ENCODE measurements at regions not wholly inside any gene's neighbourhood (a gene's known extent, or its start where the extent isn't known, plus 50 kb on each side); places are given as distances from the start of the nearest gene placed in this dataset.

- Histone ChIP-seq H3K79me2 (ENCODE audit: insufficient read depth, low read length) (no peaks in the 10 kb centered on the region), H3K4me1 (ENCODE audit: insufficient read depth, low read length, severe bottlenecking) (no peaks in the 10 kb centered on the region)
- no peak for TF ChIP-seq EZH2 (IDR thresholded peaks at IDR 0.05; ENCODE audit: borderline replicate concordance, low read length)
- TF ChIP-seq, protein P1, sequence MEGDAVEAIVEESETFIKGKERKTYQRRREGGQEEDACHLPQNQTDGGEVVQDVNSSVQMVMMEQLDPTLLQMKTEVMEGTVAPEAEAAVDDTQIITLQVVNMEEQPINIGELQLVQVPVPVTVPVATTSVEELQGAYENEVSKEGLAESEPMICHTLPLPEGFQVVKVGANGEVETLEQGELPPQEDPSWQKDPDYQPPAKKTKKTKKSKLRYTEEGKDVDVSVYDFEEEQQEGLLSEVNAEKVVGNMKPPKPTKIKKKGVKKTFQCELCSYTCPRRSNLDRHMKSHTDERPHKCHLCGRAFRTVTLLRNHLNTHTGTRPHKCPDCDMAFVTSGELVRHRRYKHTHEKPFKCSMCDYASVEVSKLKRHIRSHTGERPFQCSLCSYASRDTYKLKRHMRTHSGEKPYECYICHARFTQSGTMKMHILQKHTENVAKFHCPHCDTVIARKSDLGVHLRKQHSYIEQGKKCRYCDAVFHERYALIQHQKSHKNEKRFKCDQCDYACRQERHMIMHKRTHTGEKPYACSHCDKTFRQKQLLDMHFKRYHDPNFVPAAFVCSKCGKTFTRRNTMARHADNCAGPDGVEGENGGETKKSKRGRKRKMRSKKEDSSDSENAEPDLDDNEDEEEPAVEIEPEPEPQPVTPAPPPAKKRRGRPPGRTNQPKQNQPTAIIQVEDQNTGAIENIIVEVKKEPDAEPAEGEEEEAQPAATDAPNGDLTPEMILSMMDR (IDR thresholded peaks at IDR 0.05; ENCODE audit: low read length), result no peak
These were observed 487.2 kb downstream of the CNTN3 start for GRCh38 chr3:74127256-74127655.

GRCh38 chr3:74124782-74125181 is 489.7 kb downstream of the CNTN3 start:
- Histone ChIP-seq H3K9me2 (ENCODE audit: low read depth, low read length) (no peaks in the 10 kb centered on the region), H3K9ac (ENCODE audit: low read length) (no peak overlapping the region), H3K79me2 (ENCODE audit: insufficient read depth, low read length) (no peaks in the 10 kb centered on the region), H3K9me3 (ENCODE audit: low read length) (no peaks in the 10 kb centered on the region), H4K20me1 (ENCODE audit: insufficient read depth, low read length) (no peaks in the 10 kb centered on the region), H3K4me3 (ENCODE audit: low read depth, low read length, poor library complexity, severe bottlenecking) (no peak overlapping the region), H3K4me2 (ENCODE audit: low read length) (no peak overlapping the region), H3K27me3 (ENCODE audit: insufficient read depth, low read length) (no peaks in the 10 kb centered on the region), H3K36me3 (ENCODE audit: insufficient read depth, low read length) (no peaks in the 10 kb centered on the region), H3K27ac (ENCODE audit: low read depth, low read length, poor library complexity, severe bottlenecking) (no peak overlapping the region), H3F3A (ENCODE audit: insufficient read depth, low read length) (no peaks in the 10 kb centered on the region), H3K4me1 (ENCODE audit: insufficient read depth, low read length, severe bottlenecking) (no peaks in the 10 kb centered on the region), H2AFZ (ENCODE audit: low read length) (no peak overlapping the region)
- TF ChIP-seq, protein P1 (IDR thresholded peaks at IDR 0.05; ENCODE audit: low read length), result no peak
- no peak for TF ChIP-seq EZH2 (IDR thresholded peaks at IDR 0.05; ENCODE audit: borderline replicate concordance, low read length)

More at GRCh38 chr3:74127256-74127655, 487.2 kb downstream of the CNTN3 start:
- Histone ChIP-seq H3K27me3 (ENCODE audit: insufficient read depth, low read length) (no peaks in the 10 kb centered on the region), H4K20me1 (ENCODE audit: insufficient read depth, low read length) (no peaks in the 10 kb centered on the region), H3K27ac (ENCODE audit: low read depth, low read length, poor library complexity, severe bottlenecking) (no peak overlapping the region), H3K9me3 (ENCODE audit: low read length) (no peaks in the 10 kb centered on the region), H3K9ac (ENCODE audit: low read length) (no peak overlapping the region), H3K4me2 (ENCODE audit: low read length) (no peak overlapping the region), H3K4me3 (ENCODE audit: low read depth, low read length, poor library complexity, severe bottlenecking) (no peak overlapping the region), H3K36me3 (ENCODE audit: insufficient read depth, low read length) (no peaks in the 10 kb centered on the region), H2AFZ (ENCODE audit: low read length) (no peak overlapping the region), H3K9me2 (ENCODE audit: low read depth, low read length) (no peaks in the 10 kb centered on the region), H3F3A (ENCODE audit: insufficient read depth, low read length) (no peaks in the 10 kb centered on the region)

DNA sequence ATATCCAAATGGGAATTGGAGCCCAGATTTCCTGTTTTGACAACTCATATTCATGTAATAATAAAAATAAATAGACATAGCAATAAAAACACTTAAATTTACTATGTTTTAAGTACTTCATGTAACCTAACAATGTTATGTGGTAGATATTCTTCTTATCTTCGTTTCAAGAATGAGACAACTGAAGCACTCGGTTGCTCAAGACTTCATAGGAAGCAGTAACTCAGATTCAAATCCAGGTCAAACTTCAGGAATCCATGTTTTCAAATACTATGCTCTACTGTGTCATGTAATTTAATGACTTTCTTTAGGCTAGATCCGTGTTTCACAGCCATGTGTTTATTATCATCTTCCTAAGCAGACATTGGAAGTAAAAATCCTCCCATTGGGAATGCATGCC is 492.2 kb downstream of the CNTN3 start:
- H3K79me2 ChIP-seq (ENCODE audit: insufficient read depth, low read length), result no peaks in the 10 kb centered on the region
- H2AFZ ChIP-seq (ENCODE audit: low read length), result no peak overlapping the region
- H3F3A ChIP-seq (ENCODE audit: insufficient read depth, low read length), result no peaks in the 10 kb centered on the region
- no peaks in the 10 kb centered on the region for H3K9me3 ChIP-seq (ENCODE audit: low read length)
- H3K4me2 ChIP-seq (ENCODE audit: low read length), result no peak overlapping the region
- no peaks in the 10 kb centered on the region for H3K36me3 ChIP-seq (ENCODE audit: insufficient read depth, low read length)
- no peak overlapping the region for H3K27ac ChIP-seq (ENCODE audit: low read depth, low read length, poor library complexity, severe bottlenecking)
- H3K9me2 ChIP-seq (ENCODE audit: low read depth, low read length), result no peaks in the 10 kb centered on the region
- no peak overlapping the region for H3K9ac ChIP-seq (ENCODE audit: low read length)
- TF ChIP-seq, protein P1 (IDR thresholded peaks at IDR 0.05; ENCODE audit: low read length), result no peak
- no peak for TF ChIP-seq EZH2 (IDR thresholded peaks at IDR 0.05; ENCODE audit: borderline replicate concordance, low read length)
- H3K27me3 ChIP-seq (ENCODE audit: insufficient read depth, low read length), result no peaks in the 10 kb centered on the region
- no peaks in the 10 kb centered on the region for H4K20me1 ChIP-seq (ENCODE audit: insufficient read depth, low read length)
- H3K4me3 ChIP-seq (ENCODE audit: low read depth, low read length, poor library complexity, severe bottlenecking), result no peak overlapping the region
- H3K4me1 ChIP-seq (ENCODE audit: insufficient read depth, low read length, severe bottlenecking), result no peaks in the 10 kb centered on the region
